Urinary bladder (tissue), 3 donors: ENCODE measurements at regions not wholly inside any gene's neighbourhood (a gene's known extent, or its start where the extent isn't known, plus 50 kb on each side); places are given as distances from the start of the nearest gene placed in this dataset.

Experiments
- DNase-seq: peaks from one replicate; pipeline ENCODE4 v3.0.0-alpha.2; 2015; ENCODE audit errors: extremely low spot score
- H3K27ac ChIP-seq: one replicate; pipeline ENCODE4 v1.5.1; 2013; ENCODE audit warnings: low read depth, mild to moderate bottlenecking, moderate library complexity
- H3K36me3 ChIP-seq: one replicate; pipeline ENCODE4 v1.6.1; 2013; ENCODE audit warnings: mild to moderate bottlenecking, moderate library complexity; ENCODE audit not compliant: insufficient read depth
- H3K4me1 ChIP-seq: one replicate; pipeline ENCODE4 v1.6.1; 2013; ENCODE audit warnings: mild to moderate bottlenecking, moderate library complexity; ENCODE audit not compliant: insufficient read depth
- H3K4me3 ChIP-seq: one replicate; pipeline ENCODE4 v1.5.1; 2013; ENCODE audit warnings: low read depth, low read length
- WGBS: extraction: QIAGEN DNeasy Blood & Tissue Kit; methylation state at CpG from one replicate; pipeline ENCODE4 v1.1.7; 2013; 5-methylcytosine and 5-hydroxymethylcytosine counted together
- donor health status: healthy with polysubstance abuse.
- donor health status: healthy.

GRCh38 chr6:53718597-53719460, 53.3 kb upstream of the KLHL31 start:
- no peak for DNase-seq
- no peak overlapping the region for H3K27ac ChIP-seq
- H3K36me3 ChIP-seq = no peaks in the 10 kb centered on the region
- H3K4me3 ChIP-seq = no peak overlapping the region
- no peaks in the 10 kb centered on the region for H3K4me1 ChIP-seq
- WGBS = 40% methylated on average over 9 of the region's 9 CpGs

DNA sequence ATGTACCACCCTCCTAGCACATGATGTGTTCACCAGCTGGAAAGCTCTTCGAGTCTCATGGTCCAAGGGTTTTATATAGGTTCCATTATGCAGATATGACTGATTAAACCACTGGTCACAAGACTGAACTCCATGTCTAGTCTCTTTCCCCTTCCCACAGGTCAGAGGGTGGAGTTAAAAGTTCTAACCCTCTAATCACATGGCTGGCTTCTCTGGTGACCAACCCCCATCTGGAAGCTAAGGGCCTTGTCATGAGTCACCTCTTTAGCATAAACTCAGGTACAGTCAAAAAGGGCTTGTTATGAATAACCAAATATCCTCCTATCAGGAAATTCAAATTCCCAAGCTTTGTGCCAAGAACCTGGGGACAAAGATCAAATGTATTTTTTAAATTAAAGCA, 52.0 kb upstream of the KLHL31 start:
- 82% methylated on average over 1 of the region's 1 CpG for WGBS
- DNase-seq = no peak
- Histone ChIP-seq H3K36me3 (no peaks in the 10 kb centered on the region), H3K27ac (no peak overlapping the region), H3K4me3 (no peak overlapping the region), H3K4me1 (no peaks in the 10 kb centered on the region)

GRCh38 chr6:53715434-53715833, 49.9 kb upstream of the KLHL31 start:
- Histone ChIP-seq H3K27ac (no peak overlapping the region), H3K4me3 (no peak overlapping the region), H3K4me1 (no peaks in the 10 kb centered on the region), H3K36me3 (no peaks in the 10 kb centered on the region)
- DNase-seq = no peak
- 91% methylated on average over 1 of the region's 1 CpG for WGBS
